BLaER1 (cell line): ENCODE measurements at regions not wholly inside any gene's neighbourhood (a gene's known extent, or its start where the extent isn't known, plus 50 kb on each side); places are given as distances from the start of the nearest gene placed in this dataset.

Experiments
- H3K27ac ChIP-seq: shearing (Covaris generic); formaldehyde crosslinking; 2 replicates; pipeline ENCODE4 v1.8.1; 2022
- H3K27me3 ChIP-seq: shearing (Covaris generic); formaldehyde crosslinking; 2 replicates; pipeline ENCODE4 v1.8.1; 2022
- H3K36me3 ChIP-seq: shearing (Covaris generic); formaldehyde crosslinking; 2 replicates; pipeline ENCODE4 v1.8.1; 2022
- H3K4me1 ChIP-seq: shearing (Covaris generic); formaldehyde crosslinking; 2 replicates; pipeline ENCODE4 v1.8.1; 2022
- H3K4me2 ChIP-seq: shearing (Covaris generic); formaldehyde crosslinking; 2 replicates; pipeline ENCODE4 v1.8.1; 2022
- H3K4me3 ChIP-seq: shearing (Covaris generic); formaldehyde crosslinking; 2 replicates; pipeline ENCODE4 v1.8.1; 2022
- H3K9ac ChIP-seq: shearing (Covaris generic); formaldehyde crosslinking; 2 replicates; pipeline ENCODE4 v1.8.1; 2022
- H3K9me3 ChIP-seq: shearing (Covaris generic); formaldehyde crosslinking; 2 replicates; pipeline ENCODE4 v1.8.1; 2022
- H4K20me1 ChIP-seq: shearing (Covaris generic); formaldehyde crosslinking; 2 replicates; pipeline ENCODE4 v1.8.1; 2022
- Cebpa-rat ChIP-seq: shearing (Covaris generic); IDR thresholded peaks from 2 replicates; pipeline ENCODE4 v1.8.1; 2022

- Histone ChIP-seq H3K4me3 (no peak overlapping the region), H3K9ac (no peak overlapping the region)
- no peak for TF ChIP-seq Cebpa-rat
Measured at GRCh38 chr4:178063568-178063967, 621.3 kb upstream of the AGA start.

GRCh38 chr4:178066338-178066941 is 624.2 kb upstream of the AGA start:
- Histone ChIP-seq H3K4me2 (no peak overlapping the region), H3K4me1 (no peaks in the 10 kb centered on the region), H3K27me3 (no peaks in the 10 kb centered on the region), H4K20me1 (no peaks in the 10 kb centered on the region), H3K9me3 (no peaks in the 10 kb centered on the region), H3K36me3 (no peaks in the 10 kb centered on the region), H3K27ac (no peak overlapping the region), H3K9ac (no peak overlapping the region), H3K4me3 (no peak overlapping the region)
- TF ChIP-seq Cebpa-rat, result no peak

More at GRCh38 chr4:178063568-178063967, 621.3 kb upstream of the AGA start:
- no peaks in the 10 kb centered on the region for H3K36me3 ChIP-seq
- no peaks in the 10 kb centered on the region for H3K4me1 ChIP-seq
- no peaks in the 10 kb centered on the region for H3K9me3 ChIP-seq
- no peak overlapping the region for H3K27ac ChIP-seq
- no peak overlapping the region for H3K4me2 ChIP-seq
- no peaks in the 10 kb centered on the region for H3K27me3 ChIP-seq
- H4K20me1 ChIP-seq, result no peaks in the 10 kb centered on the region

GRCh38 chr4:178068136-178068535 is 625.9 kb upstream of the AGA start:
- Histone ChIP-seq H3K4me1 (no peaks in the 10 kb centered on the region), H3K27ac (no peak overlapping the region), H3K36me3 (no peaks in the 10 kb centered on the region), H4K20me1 (no peaks in the 10 kb centered on the region), H3K9me3 (no peaks in the 10 kb centered on the region), H3K4me2 (no peak overlapping the region), H3K4me3 (no peak overlapping the region), H3K9ac (no peak overlapping the region), H3K27me3 (no peaks in the 10 kb centered on the region)
- no peak for TF ChIP-seq Cebpa-rat

GRCh38 chr4:178070163-178070562 is 627.9 kb upstream of the AGA start:
- no peak for TF ChIP-seq Cebpa-rat
- Histone ChIP-seq H3K4me2 (no peak overlapping the region), H3K9ac (no peak overlapping the region), H3K9me3 (no peaks in the 10 kb centered on the region), H3K27me3 (no peaks in the 10 kb centered on the region), H3K27ac (no peak overlapping the region), H3K4me1 (no peaks in the 10 kb centered on the region), H3K36me3 (no peaks in the 10 kb centered on the region), H3K4me3 (no peak overlapping the region), H4K20me1 (no peaks in the 10 kb centered on the region)

GRCh38 chr4:178080312-178080711 is 638.1 kb upstream of the AGA start:
- no peak overlapping the region for H3K27ac ChIP-seq
- H3K9me3 ChIP-seq, result no peaks in the 10 kb centered on the region
- no peaks in the 10 kb centered on the region for H4K20me1 ChIP-seq
- TF ChIP-seq Cebpa-rat, result no peak
- H3K4me2 ChIP-seq, result no peak overlapping the region
- H3K4me1 ChIP-seq, result no peaks in the 10 kb centered on the region
- H3K27me3 ChIP-seq, result no peaks in the 10 kb centered on the region
- no peaks in the 10 kb centered on the region for H3K36me3 ChIP-seq
- H3K9ac ChIP-seq, result no peak overlapping the region
- no peak overlapping the region for H3K4me3 ChIP-seq

GRCh38 chr4:178081176-178081575 is 638.9 kb upstream of the AGA start:
- TF ChIP-seq Cebpa-rat, result no peak
- Histone ChIP-seq H3K9me3 (no peaks in the 10 kb centered on the region), H3K9ac (no peak overlapping the region), H3K4me1 (no peaks in the 10 kb centered on the region), H3K4me2 (no peak overlapping the region), H3K27me3 (no peaks in the 10 kb centered on the region), H4K20me1 (no peaks in the 10 kb centered on the region), H3K4me3 (no peak overlapping the region), H3K27ac (no peak overlapping the region), H3K36me3 (no peaks in the 10 kb centered on the region)

- Histone ChIP-seq H3K36me3 (no peaks in the 10 kb centered on the region), H3K27me3 (no peaks in the 10 kb centered on the region), H3K9me3 (no peaks in the 10 kb centered on the region), H3K4me3 (no peak overlapping the region), H3K9ac (no peak overlapping the region), H3K4me2 (no peak overlapping the region), H4K20me1 (no peaks in the 10 kb centered on the region), H3K27ac (no peak overlapping the region), H3K4me1 (no peaks in the 10 kb centered on the region)
- no peak for TF ChIP-seq Cebpa-rat
Measured at GRCh38 chr4:178081896-178082295, 639.7 kb upstream of the AGA start.

- H3K4me3 ChIP-seq, result no peak overlapping the region
- no peaks in the 10 kb centered on the region for H3K4me1 ChIP-seq
- no peaks in the 10 kb centered on the region for H3K36me3 ChIP-seq
- no peak overlapping the region for H3K9ac ChIP-seq
- no peaks in the 10 kb centered on the region for H4K20me1 ChIP-seq
- no peaks in the 10 kb centered on the region for H3K9me3 ChIP-seq
- no peak overlapping the region for H3K4me2 ChIP-seq
- no peak for TF ChIP-seq Cebpa-rat
- H3K27ac ChIP-seq, result no peak overlapping the region
- H3K27me3 ChIP-seq, result no peaks in the 10 kb centered on the region
Measured at GRCh38 chr4:178082906-178083305, 640.7 kb upstream of the AGA start.

GRCh38 chr4:178083968-178084367 is 641.7 kb upstream of the AGA start:
- Histone ChIP-seq H3K27me3 (no peaks in the 10 kb centered on the region), H3K9me3 (no peaks in the 10 kb centered on the region), H3K36me3 (no peaks in the 10 kb centered on the region), H3K9ac (no peak overlapping the region), H3K4me1 (no peaks in the 10 kb centered on the region), H3K27ac (no peak overlapping the region), H3K4me3 (no peak overlapping the region), H3K4me2 (no peak overlapping the region), H4K20me1 (no peaks in the 10 kb centered on the region)
- no peak for TF ChIP-seq Cebpa-rat

GRCh38 chr4:178086320-178086719 is 644.1 kb upstream of the AGA start:
- Histone ChIP-seq H3K4me2 (no peak overlapping the region), H3K9me3 (no peaks in the 10 kb centered on the region), H3K4me1 (no peaks in the 10 kb centered on the region), H3K27ac (no peak overlapping the region), H3K36me3 (no peaks in the 10 kb centered on the region), H4K20me1 (no peaks in the 10 kb centered on the region), H3K4me3 (no peak overlapping the region), H3K9ac (no peak overlapping the region), H3K27me3 (no peaks in the 10 kb centered on the region)
- TF ChIP-seq Cebpa-rat, result no peak
